K562 (cell line): ENCODE measurements at regions not wholly inside any gene's neighbourhood (a gene's known extent, or its start where the extent isn't known, plus 50 kb on each side); places are given as distances from the start of the nearest gene placed in this dataset.

ENCODE experiments used
- CHD4 ChIP-seq: fragments of 200-600 bp; sonication (generic); IDR thresholded peaks from 3 replicates; pipeline ENCODE4 v1.6.1; 2012; ENCODE audit warnings: low read depth, mild to moderate bottlenecking, mixed read lengths, low read length, inconsistent platforms; ENCODE audit not compliant: insufficient read depth, insufficient replicate concordance, poor library complexity, severe bottlenecking
- NFYB ChIP-seq: IDR thresholded peaks from 2 replicates; pipeline ENCODE4 v1.6.1; 2011; ENCODE audit warnings: mild to moderate bottlenecking, moderate library complexity; ENCODE audit not compliant: insufficient read length; ENCODE audit errors: extremely low read depth
- POLR2A ChIP-seq: fragments of 450-650 bp; conservative IDR thresholded peaks from 2 replicates; pipeline ENCODE4 v1.6.1; 2016
- YY1 ChIP-seq, 3 experiments: IDR thresholded peaks; 2 replicates each; pipeline ENCODE4 v1.6.1; 2011; ENCODE audit warnings: low read length in 2 of 3, mild to moderate bottlenecking in 2 of 3, moderate library complexity in 2 of 3, borderline replicate concordance in 1 of 3, control low read depth in 1 of 3, low read depth in 1 of 3; ENCODE audit not compliant: insufficient read depth in 3 of 3, insufficient replicate concordance in 2 of 3, control insufficient read depth in 1 of 3, insufficient read length in 1 of 3; ENCODE audit errors: extremely low read depth in 1 of 3
- ZKSCAN1 ChIP-seq: fragments of 150-350 bp; IDR thresholded peaks from 2 replicates; pipeline ENCODE4 v1.6.1; 2016; ENCODE audit warnings: low read depth, low read length
- TF ChIP-seq, protein P1 (sequence below): sonication (generic); formaldehyde crosslinking; IDR thresholded peaks from 2 replicates; pipeline ENCODE4 v1.9.0; 2022; ENCODE audit warnings: mild to moderate bottlenecking, missing genetic modification reagents

DNA sequence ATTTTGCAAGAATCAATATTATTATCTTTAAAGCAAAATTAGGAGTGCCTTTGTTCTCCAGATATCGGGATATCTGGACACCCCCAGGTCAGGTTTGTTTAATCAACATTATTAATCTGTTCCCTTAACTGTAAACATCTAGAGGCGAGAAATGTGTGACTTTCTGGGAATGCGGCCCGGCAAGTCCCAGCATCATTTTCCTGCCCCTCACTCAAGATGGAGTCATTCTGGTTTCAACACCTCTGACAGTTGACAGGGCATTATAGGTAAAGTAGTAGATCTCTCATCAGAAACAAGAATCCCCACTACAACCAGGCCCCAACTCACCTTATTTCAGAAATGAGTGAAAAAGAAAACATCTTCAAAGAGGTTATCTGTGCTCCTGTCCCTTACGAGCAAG lies 331.6 kb upstream of the ZFP42 start:
- TF ChIP-seq NFYB (no peak), CHD4 (no peak), POLR2A (no peak), ZKSCAN1 (no peak), YY1 (IDR thresholded peaks at IDR 0.05; ENCODE audit: borderline replicate concordance in 1 of 3, control insufficient read depth in 1 of 3, extremely low read depth in 1 of 3, insufficient read depth in 3 of 3, insufficient read length in 1 of 3, insufficient replicate concordance in 2 of 3, low read depth in 1 of 3, low read length in 2 of 3) (no peak)
- TF ChIP-seq, protein P1, sequence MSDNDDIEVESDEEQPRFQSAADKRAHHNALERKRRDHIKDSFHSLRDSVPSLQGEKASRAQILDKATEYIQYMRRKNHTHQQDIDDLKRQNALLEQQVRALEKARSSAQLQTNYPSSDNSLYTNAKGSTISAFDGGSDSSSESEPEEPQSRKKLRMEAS = no peak
